H9 (cell line): ENCODE measurements at regions not wholly inside any gene's neighbourhood (a gene's known extent, or its start where the extent isn't known, plus 50 kb on each side); places are given as distances from the start of the nearest gene placed in this dataset.

Experiments used
- DNase-seq: peaks from one replicate; pipeline ENCODE4 v3.0.0-alpha.2; 2017
- H2AFZ ChIP-seq: one replicate; pipeline ENCODE4 v1.6.1; 2013; ENCODE audit warnings: mild to moderate bottlenecking, low read length, control low read depth, moderate library complexity
- H2AK5ac ChIP-seq: 2 replicates; pipeline ENCODE4 v1.6.1; 2013; ENCODE audit warnings: low read length, control low read depth, mixed read lengths; ENCODE audit not compliant: insufficient read length
- H2BK120ac ChIP-seq: one replicate; pipeline ENCODE4 v1.6.1; 2013; ENCODE audit warnings: low read depth, mild to moderate bottlenecking, low read length, control low read depth, inconsistent platforms; ENCODE audit not compliant: poor library complexity, severe bottlenecking
- H2BK12ac ChIP-seq: 2 replicates; pipeline ENCODE4 v1.6.1; 2013; ENCODE audit warnings: low read length, control low read depth, mixed read lengths, low read depth; ENCODE audit not compliant: insufficient read length
- H2BK15ac ChIP-seq: 2 replicates; pipeline ENCODE4 v1.6.1; 2013; ENCODE audit warnings: low read depth, low read length, control low read depth
- H2BK20ac ChIP-seq: one replicate; pipeline ENCODE4 v1.6.1; 2013; ENCODE audit warnings: low read depth, mild to moderate bottlenecking, low read length, control low read depth, inconsistent platforms; ENCODE audit not compliant: poor library complexity, severe bottlenecking
- H2BK5ac ChIP-seq: 2 replicates; pipeline ENCODE4 v1.6.1; 2013; ENCODE audit warnings: low read length, control low read depth, mixed read lengths; ENCODE audit not compliant: insufficient read length
- H3K14ac ChIP-seq: 2 replicates; pipeline ENCODE4 v1.6.1; 2013; ENCODE audit warnings: low read length, control low read depth; ENCODE audit not compliant: insufficient read depth
- H3K18ac ChIP-seq: 2 replicates; pipeline ENCODE4 v1.6.1; 2013; ENCODE audit warnings: low read depth, mild to moderate bottlenecking, mixed read lengths, low read length, control low read depth; ENCODE audit not compliant: insufficient read length
- H3K23ac ChIP-seq: 2 replicates; pipeline ENCODE4 v1.6.1; 2013; ENCODE audit warnings: low read length, control low read depth, mixed read lengths, low read depth; ENCODE audit not compliant: insufficient read length
- H3K23me2 ChIP-seq: 2 replicates; pipeline ENCODE4 v1.6.1; 2013; ENCODE audit warnings: low read depth, mild to moderate bottlenecking, mixed read lengths, low read length, control low read depth; ENCODE audit not compliant: insufficient read length, poor library complexity, severe bottlenecking
- H3K27ac ChIP-seq: 2 replicates; pipeline ENCODE4 v1.5.1; 2013; ENCODE audit warnings: low read length, control low read depth, mixed read lengths, low read depth; ENCODE audit not compliant: insufficient read length
- H3K27me3 ChIP-seq: 2 replicates; pipeline ENCODE4 v1.6.1; 2013; ENCODE audit warnings: low read length, control low read depth, inconsistent platforms; ENCODE audit not compliant: insufficient read depth
- H3K4ac ChIP-seq: 2 replicates; pipeline ENCODE4 v1.6.1; 2013; ENCODE audit warnings: low read depth, mild to moderate bottlenecking, control low read depth, inconsistent platforms, low read length, moderate library complexity
- H3K4me1 ChIP-seq: 2 replicates; pipeline ENCODE4 v1.6.1; 2013; ENCODE audit warnings: low read length, control low read depth, inconsistent platforms; ENCODE audit not compliant: insufficient read depth
- H3K4me2 ChIP-seq: 2 replicates; pipeline ENCODE4 v1.6.1; 2013; ENCODE audit warnings: low read length, control low read depth, mixed read lengths; ENCODE audit not compliant: insufficient read length, insufficient read depth
- H3K56ac ChIP-seq: 2 replicates; pipeline ENCODE4 v1.6.1; 2013; ENCODE audit warnings: low read depth, mild to moderate bottlenecking, mixed read lengths, low read length, control low read depth; ENCODE audit not compliant: insufficient read length
- H3K79me1 ChIP-seq: 2 replicates; pipeline ENCODE4 v1.6.1; 2013; ENCODE audit warnings: low read depth, mild to moderate bottlenecking, moderate library complexity, low read length, control low read depth, inconsistent platforms; ENCODE audit not compliant: insufficient read depth, poor library complexity, severe bottlenecking
- H3K79me2 ChIP-seq: 2 replicates; pipeline ENCODE4 v1.6.1; 2013; ENCODE audit warnings: low read length, control low read depth, inconsistent platforms; ENCODE audit not compliant: insufficient read depth
- H3K9ac ChIP-seq: 2 replicates; pipeline ENCODE4 v1.6.1; 2013; ENCODE audit warnings: low read length, control low read depth, mixed read lengths; ENCODE audit not compliant: insufficient read length; ENCODE audit errors: extremely low read depth
- H3K9me3 ChIP-seq: one replicate; pipeline ENCODE4 v1.6.1; 2013; ENCODE audit warnings: low read depth, low read length, inconsistent platforms; ENCODE audit not compliant: control insufficient read depth
- H3T11ph ChIP-seq: one replicate; pipeline ENCODE4 v1.6.1; 2013; ENCODE audit warnings: mild to moderate bottlenecking, low read length, control low read depth, inconsistent platforms
- H4K20me1 ChIP-seq: one replicate; pipeline ENCODE4 v1.6.1; 2013; ENCODE audit not compliant: control insufficient read depth, insufficient read length, insufficient read depth
- H4K5ac ChIP-seq: 2 replicates; pipeline ENCODE4 v1.6.1; 2013; ENCODE audit warnings: low read depth, mild to moderate bottlenecking, mixed read lengths, low read length, control low read depth; ENCODE audit not compliant: insufficient read length
- H4K8ac ChIP-seq: replicated peaks from 2 replicates; pipeline ENCODE4 v1.6.1; 2013; ENCODE audit warnings: low read length, control low read depth, mixed read lengths, low read depth; ENCODE audit not compliant: insufficient read length
- H4K91ac ChIP-seq: 2 replicates; pipeline ENCODE4 v1.6.1; 2013; ENCODE audit warnings: low read depth, mild to moderate bottlenecking, moderate library complexity, mixed read lengths, low read length, control low read depth; ENCODE audit not compliant: insufficient read length
- H3K27ac Mint-ChIP-seq, 3 experiments: 2 replicates in 2 of 3; 3 replicates in 1 of 3; pipeline ENCODE4 v1.8.0; 2020 to 2021; ENCODE audit warnings: mixed read lengths in 3 of 3, mild to moderate bottlenecking in 1 of 3, moderate library complexity in 1 of 3
- H3K27me3 Mint-ChIP-seq: 2 replicates; pipeline ENCODE4 v1.8.0; 2021; ENCODE audit warnings: low read depth, mild to moderate bottlenecking, moderate library complexity, mixed read lengths
- H3K36me3 Mint-ChIP-seq, 3 experiments: 2 replicates in 2 of 3; 3 replicates in 1 of 3; pipeline ENCODE4 v1.8.0; 2020 to 2021; ENCODE audit warnings: low read depth in 3 of 3, mixed read lengths in 3 of 3; ENCODE audit not compliant: insufficient read depth in 1 of 3
- H3K4me1 Mint-ChIP-seq, 2 experiments: 2 replicates each; pipeline ENCODE4 v1.8.0; 2020; ENCODE audit warnings: mixed read lengths in 2 of 2
- H3K4me3 Mint-ChIP-seq, 2 experiments: 2 replicates in 1 of 2; 3 replicates in 1 of 2; pipeline ENCODE4 v1.8.0; 2020 to 2021; ENCODE audit warnings: mild to moderate bottlenecking in 2 of 2, mixed read lengths in 2 of 2, moderate library complexity in 1 of 2
- H3K9me3 Mint-ChIP-seq, 2 experiments: 2 replicates in 1 of 2; 3 replicates in 1 of 2; pipeline ENCODE4 v1.8.0; 2020; ENCODE audit warnings: mild to moderate bottlenecking in 2 of 2, mixed read lengths in 2 of 2, moderate library complexity in 1 of 2
- CTCF ChIP-seq: fragments of 200-600 bp; sonication (generic); conservative IDR thresholded peaks from 3 replicates; pipeline ENCODE4 v1.8.0; 2021; ENCODE audit warnings: antibody characterized with exemption, mild to moderate bottlenecking
- WGBS: extraction: QIAGEN DNeasy Blood & Tissue Kit; methylation state at CpG from one replicate; pipeline ENCODE4 v1.1.7; 2013; ENCODE audit warnings: missing lambda C conversion rate, low lambda C conversion rate, mixed read lengths; ENCODE audit not compliant: insufficient read length; ENCODE audit errors: extremely low coverage; 5-methylcytosine and 5-hydroxymethylcytosine counted together

- Histone ChIP-seq H3K4me2 (no peak overlapping the region), H4K91ac (no peak overlapping the region), H4K5ac (no peak overlapping the region), H2BK12ac (no peak overlapping the region), H2BK15ac (no peak overlapping the region), H3K4ac (no peak overlapping the region), H2BK20ac (no peak overlapping the region), H3K9me3 (no peaks in the 10 kb centered on the region), H3K79me1 (no peaks in the 10 kb centered on the region), H3K9ac (no peak overlapping the region), H3K27me3 (no peaks in the 10 kb centered on the region), H3K23me2 (no peaks in the 10 kb centered on the region), H3K79me2 (no peaks in the 10 kb centered on the region), H2AFZ (no peak overlapping the region), H2BK120ac (no peak overlapping the region), H3K4me1 (peaks cover 7% of the 10 kb centered on the region; the same call in 1 of the 2 replicates), H2BK5ac (no peak overlapping the region), H3K18ac (no peak overlapping the region), H3T11ph (no peak overlapping the region), H4K8ac (no peak overlapping the region), H3K14ac (no peak overlapping the region; the same call in 1 of the 2 replicates), H2AK5ac (no peak overlapping the region), H4K20me1 (no peaks in the 10 kb centered on the region), H3K23ac (no peak overlapping the region), H3K27ac (no peak overlapping the region), H3K56ac (no peak overlapping the region)
- Mint-ChIP-seq H3K4me3 (no peak overlapping the region), H3K4me1 (peaks cover 30 to 44% of the 10 kb centered on the region in 2 experiments), H3K27me3 (peaks cover 1% of the 10 kb centered on the region; the same call in 1 of the 2 replicates), H3K36me3 (peaks cover 12 to 26% (median 15%) of the 10 kb centered on the region in 3 experiments), H3K9me3 (peaks cover 16 to 58% of the 10 kb centered on the region in 2 experiments; a peak in 4 of 5 replicates), H3K27ac (no peak overlapping the region; a peak in 1 of 7 replicates)
- DNase-seq: no peak
- no CpG with 5 or more reads among the region's 9 CpGs for WGBS
- TF ChIP-seq CTCF: no peak
Measured at GRCh38 chrX:42948723-42949657, 171.0 kb upstream of the PPP1R2C start.
